Endometrial microvascular endothelial cells (primary cell): ENCODE measurements at regions not wholly inside any gene's neighbourhood (a gene's known extent, or its start where the extent isn't known, plus 50 kb on each side); places are given as distances from the start of the nearest gene placed in this dataset.

Experiments
- in situ Hi-C: cut with HindIII; loops from 2 replicates; pipeline ENCODE4 v1.10.0; 2017; ENCODE audit warnings: low sequenced_read_pairs, low pct_unique_long_range_greater_than_20kb; ENCODE audit errors: inconsistent ontology term

DNA sequence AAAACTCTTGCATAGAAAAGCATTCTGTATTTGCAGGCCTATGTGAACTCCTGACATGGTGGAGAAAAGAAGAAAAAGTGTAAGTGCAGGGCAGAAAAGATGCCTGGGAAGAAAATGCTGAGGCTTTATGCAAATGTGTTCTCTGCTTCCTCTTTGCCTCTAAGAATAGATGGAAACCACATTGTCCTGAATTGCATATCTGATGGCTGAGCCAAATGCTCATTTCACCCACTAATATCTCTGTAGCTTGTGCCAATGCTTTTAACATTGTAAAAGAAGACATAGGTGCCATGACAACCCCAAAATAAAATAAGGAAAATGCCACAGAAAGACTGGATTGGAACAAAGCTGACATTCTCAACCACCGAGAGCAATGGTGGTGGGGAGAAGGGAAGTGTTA lies 307.4 kb downstream of the GRIA2 start:
- in situ Hi-C loops: no loop called here

DNA sequence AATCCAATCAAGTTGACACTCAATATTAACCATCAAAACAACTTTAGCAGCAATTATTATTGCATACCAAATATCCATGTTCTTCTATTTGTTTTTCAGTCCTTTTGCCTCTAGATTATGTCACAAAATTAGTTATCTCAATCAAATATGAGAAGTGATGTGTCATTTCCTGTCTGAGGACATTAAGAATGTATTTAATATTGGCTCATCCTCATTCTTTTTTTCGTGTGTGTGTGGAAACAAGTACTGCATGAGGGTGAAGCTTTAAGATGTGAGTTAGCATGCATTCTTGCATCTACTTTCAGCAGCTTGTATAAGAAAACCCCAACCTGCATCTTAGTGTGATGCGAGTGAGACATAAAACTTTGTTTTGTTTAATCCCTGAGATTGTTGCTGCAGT lies 301.4 kb downstream of the GRIA2 start:
- in situ Hi-C loops: no loop called here

DNA sequence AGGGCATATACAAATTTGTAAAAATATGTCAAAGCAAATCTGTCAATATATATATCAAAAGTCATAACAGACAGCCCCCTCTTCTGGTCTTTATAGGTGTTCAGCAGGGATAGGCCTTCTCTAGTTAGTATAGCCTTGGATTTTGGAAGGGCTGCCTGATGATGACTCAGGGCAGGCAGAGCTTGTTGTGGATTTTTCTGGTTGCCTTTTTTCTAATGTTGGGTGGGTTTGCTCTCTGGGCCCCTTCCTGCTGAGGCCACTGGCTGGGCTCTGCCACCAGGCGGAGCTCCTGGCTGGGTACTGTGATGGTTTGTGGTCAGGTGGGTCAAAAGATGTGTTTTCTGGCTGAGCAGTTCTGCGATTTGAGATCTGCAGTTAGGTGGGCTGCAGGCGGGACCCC lies 294.2 kb downstream of the GRIA2 start:
- in situ Hi-C loops: no loop called here

DNA sequence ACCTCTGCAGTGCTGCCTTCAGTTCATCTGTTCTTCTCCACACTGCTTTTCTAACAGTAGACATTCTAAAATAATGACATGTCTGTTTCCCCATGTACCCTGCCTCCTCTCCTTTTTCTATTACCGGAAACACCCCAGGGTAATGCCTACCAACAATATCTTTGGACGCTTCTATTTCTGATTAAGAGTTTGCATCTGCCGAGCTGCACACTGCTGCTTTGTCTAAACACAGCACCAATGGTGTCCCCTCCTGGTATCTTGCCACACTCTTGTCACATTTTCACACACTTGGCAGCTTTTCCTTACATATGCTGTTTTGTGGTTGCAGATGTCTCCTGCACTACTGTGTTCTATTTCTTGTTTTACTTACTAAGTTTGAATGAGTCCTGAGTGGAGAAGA lies 288.8 kb downstream of the GRIA2 start:
- in situ Hi-C loops: no loop called here

DNA sequence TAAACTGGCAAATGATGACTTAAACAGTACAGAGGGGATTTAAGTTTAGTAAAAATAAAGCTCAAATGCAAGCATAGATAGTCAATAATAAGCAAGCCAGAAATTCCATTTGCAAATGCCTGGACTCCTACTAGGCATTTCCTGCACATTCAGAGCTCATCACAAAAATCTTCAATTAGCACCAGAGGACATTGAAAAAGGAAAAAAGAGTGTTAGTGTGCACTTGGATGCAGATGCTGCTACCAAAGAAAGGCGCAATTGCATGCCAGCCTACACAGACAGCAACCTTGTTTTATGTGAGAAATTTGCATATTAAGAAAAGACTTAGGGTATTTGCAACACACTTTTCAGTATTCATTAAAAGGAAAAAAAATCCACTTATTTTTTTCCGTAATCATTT lies 282.1 kb downstream of the GRIA2 start:
- in situ Hi-C loops: no loop called here

DNA sequence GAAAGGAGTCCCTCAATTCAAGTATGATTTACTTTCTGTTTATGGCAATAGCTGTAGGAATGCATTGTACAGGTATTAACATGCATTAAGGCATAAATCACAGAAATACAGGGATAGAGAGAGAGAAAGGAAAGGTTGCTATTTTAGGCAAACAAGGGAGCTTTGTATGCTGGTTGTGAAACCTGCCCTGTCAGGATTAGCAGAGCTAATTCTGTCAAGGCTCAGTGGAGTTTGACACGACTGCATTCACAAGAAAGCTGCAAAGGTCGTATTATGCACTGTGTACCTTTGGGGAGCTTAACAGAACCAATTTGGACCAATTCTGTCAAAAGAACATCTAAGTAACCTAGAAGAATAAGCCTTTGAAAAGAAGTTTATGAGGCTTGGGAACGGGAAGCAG lies 239.3 kb downstream of the GRIA2 start:
- in situ Hi-C loops: no loop called here

DNA sequence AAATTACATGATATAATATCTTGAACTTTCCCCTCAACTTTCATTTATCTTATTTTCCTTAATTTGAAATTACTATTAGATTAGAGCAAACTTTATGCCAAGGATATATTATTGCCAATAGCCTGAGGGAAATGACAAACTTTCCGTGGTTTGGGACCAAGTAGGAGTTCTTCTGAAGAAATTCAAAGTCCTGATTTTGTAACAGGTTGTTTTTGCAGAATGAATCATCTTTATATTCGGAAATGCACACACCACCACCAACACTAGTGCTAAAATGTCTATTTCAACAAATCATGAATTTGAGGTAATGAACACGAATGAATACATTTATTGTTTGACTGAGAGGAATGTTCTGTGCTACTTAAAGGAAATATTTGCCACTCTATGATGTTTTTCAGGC lies 226.7 kb downstream of the GRIA2 start:
- in situ Hi-C loops: no loop called here

DNA sequence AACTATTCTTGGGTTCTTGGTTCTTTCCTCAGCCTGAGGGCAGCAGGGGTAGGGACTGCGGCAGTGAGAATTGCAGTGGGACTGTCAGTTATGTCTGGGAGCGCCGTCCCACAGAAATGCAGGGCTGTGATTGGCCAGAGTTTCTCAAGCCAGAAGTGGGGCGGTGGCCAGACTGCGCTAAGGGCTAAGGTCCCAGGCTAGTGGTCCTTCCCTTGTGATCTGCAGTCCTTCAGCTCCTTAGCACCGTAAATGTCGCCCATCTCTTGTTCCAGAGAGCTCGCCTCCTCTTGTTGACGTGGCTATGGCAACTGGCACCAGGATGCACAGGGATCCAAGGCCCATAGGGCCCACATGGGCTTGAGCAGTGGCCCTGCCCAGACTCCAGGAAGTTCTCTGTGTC lies 223.5 kb downstream of the GRIA2 start:
- in situ Hi-C loops: no loop called here

DNA sequence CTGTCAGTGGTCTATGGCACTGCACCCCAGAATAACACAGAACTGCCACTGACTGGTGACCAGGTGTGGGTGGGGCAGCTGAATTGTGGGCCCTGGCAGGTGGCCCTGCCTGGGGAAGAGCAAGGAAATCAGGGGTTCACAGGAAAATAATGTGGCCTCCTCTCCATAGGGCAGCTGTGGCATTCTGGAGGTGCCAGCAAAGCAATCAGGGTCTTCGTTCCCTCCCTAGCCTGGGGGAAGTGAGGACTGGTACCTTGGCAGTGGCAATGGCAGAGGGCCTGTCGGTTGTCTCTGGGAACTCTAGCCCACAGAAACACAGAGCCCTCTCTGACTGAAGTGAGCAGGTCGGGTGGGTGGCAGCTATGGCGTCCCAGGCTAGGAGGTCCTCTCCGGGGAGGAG lies 223.0 kb downstream of the GRIA2 start:
- in situ Hi-C loops: no loop called here

DNA sequence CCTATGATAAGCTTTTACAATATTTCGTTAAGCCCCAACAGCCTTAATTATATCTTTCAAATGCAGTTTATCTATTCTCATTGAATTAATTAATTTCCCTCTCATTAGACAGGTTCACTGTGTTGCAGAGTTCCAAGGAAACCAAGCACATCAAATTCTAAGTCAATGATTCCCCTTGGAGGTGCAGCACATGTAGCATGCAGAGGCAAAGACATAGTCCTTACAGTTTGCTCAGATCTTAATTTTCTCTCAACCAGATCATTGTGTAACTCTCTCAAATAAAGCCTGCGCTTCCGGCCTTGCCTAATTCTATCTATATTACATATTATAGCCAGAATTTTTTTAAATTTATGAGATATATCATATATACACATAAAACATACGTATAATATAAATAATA lies 205.4 kb downstream of the GRIA2 start:
- in situ Hi-C loops: no loop called here

DNA sequence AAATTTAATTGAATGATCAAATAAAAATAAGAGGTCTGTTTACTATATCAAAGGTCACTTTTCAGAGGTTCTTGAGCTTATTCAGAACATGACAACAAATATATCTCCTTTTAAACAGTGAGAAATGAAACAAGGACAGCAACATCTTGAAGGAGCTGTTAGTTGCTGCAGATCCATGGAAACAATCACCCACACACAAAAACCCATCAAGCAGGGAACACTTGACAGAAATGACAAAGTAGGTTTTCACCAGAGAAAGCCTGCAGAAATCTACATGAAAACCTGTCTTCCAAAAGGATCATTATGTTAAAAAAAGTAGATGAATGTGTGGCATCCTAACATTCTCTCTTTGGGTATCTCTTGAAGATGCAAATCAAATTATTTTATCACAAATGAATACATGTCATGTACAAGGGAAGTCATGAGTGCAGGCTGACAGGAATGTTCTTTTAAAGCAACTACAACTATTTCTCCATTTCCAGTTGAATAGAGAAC lies 203.0 kb downstream of the GRIA2 start:
- in situ Hi-C loops: no loop called here

DNA sequence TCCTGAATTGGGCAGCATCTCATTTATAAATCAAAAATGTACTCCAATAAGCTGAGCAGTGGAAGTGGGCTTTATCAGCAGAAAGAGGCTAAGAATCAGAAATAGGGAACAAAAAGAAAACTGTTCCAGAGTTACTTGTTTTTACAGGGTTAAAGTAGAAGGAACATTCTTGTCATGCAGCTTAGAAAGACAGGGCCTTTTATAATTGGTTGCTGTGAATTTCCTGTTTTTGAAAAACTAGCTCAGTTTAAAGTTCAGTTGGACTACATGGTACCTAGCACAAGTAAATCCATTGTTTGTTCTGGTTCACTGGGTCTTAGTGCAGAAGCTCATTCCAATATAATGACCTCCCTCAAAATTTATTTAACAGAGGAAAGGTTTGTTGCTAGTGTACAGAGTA lies 200.8 kb downstream of the GRIA2 start:
- in situ Hi-C loops: no loop called here
